HepG2 (cell line): ENCODE measurements at regions not wholly inside any gene's neighbourhood (a gene's known extent, or its start where the extent isn't known, plus 50 kb on each side); places are given as distances from the start of the nearest gene placed in this dataset.

Experiments
- CEBPB ChIP-seq: IDR thresholded peaks from 2 replicates; pipeline ENCODE4 v1.6.1; 2011; ENCODE audit warnings: low read depth, low read length, improper control_type of control experiment, borderline replicate concordance
- GATAD1 ChIP-seq: IDR thresholded peaks from 2 replicates; pipeline ENCODE4 v1.6.1; 2016; ENCODE audit warnings: missing genetic modification reagents, missing compliant biosample characterization
- JUN ChIP-seq: sonication (generic); formaldehyde crosslinking; IDR thresholded peaks from 2 replicates; pipeline ENCODE4 v1.4.0; 2020; ENCODE audit warnings: mild to moderate bottlenecking, missing genetic modification reagents
- LBX2 ChIP-seq: sonication (generic); formaldehyde crosslinking; IDR thresholded peaks from 2 replicates; pipeline ENCODE4 v1.5.0; 2020; ENCODE audit warnings: missing genetic modification reagents, mild to moderate bottlenecking, borderline replicate concordance
- NFIB ChIP-seq: sonication (generic); formaldehyde crosslinking; IDR thresholded peaks from 2 replicates; pipeline ENCODE4 v1.9.0; 2021; ENCODE audit warnings: missing genetic modification reagents, mild to moderate bottlenecking, borderline replicate concordance
- PAX8 ChIP-seq: sonication (generic); formaldehyde crosslinking; IDR thresholded peaks from 2 replicates; pipeline ENCODE4 v1.8.0; 2022; ENCODE audit warnings: mild to moderate bottlenecking, missing genetic modification reagents, borderline replicate concordance
- RELA ChIP-seq: sonication (generic); formaldehyde crosslinking; IDR thresholded peaks from 2 replicates; pipeline ENCODE4 v1.4.0; 2020; ENCODE audit warnings: missing genetic modification reagents
- SMYD3 ChIP-seq: sonication (generic); formaldehyde crosslinking; IDR thresholded peaks from 2 replicates; pipeline ENCODE4 v1.8.1; 2023; ENCODE audit warnings: mild to moderate bottlenecking, missing genetic modification reagents
- ZBTB3 ChIP-seq: sonication (generic); formaldehyde crosslinking; IDR thresholded peaks from 2 replicates; pipeline ENCODE4 v1.4.0; 2020; ENCODE audit warnings: low read depth, mild to moderate bottlenecking, moderate library complexity, missing genetic modification reagents, borderline replicate concordance
- ZFX ChIP-seq: sonication (generic); formaldehyde crosslinking; IDR thresholded peaks from 2 replicates; pipeline ENCODE4 v1.4.0; 2020; ENCODE audit warnings: mild to moderate bottlenecking, low read depth, missing genetic modification reagents, moderate library complexity
- ZNF20 ChIP-seq: sonication (generic); formaldehyde crosslinking; IDR thresholded peaks from 2 replicates; pipeline ENCODE4 v1.4.0; 2020; ENCODE audit warnings: mild to moderate bottlenecking, moderate library complexity, missing genetic modification reagents
- ZNF260 ChIP-seq: sonication (generic); formaldehyde crosslinking; IDR thresholded peaks from 2 replicates; pipeline ENCODE4 v1.4.0; 2020; ENCODE audit warnings: missing genetic modification reagents, low read depth, mild to moderate bottlenecking, borderline replicate concordance
- ZNF414 ChIP-seq: sonication (generic); formaldehyde crosslinking; IDR thresholded peaks from 2 replicates; pipeline ENCODE4 v1.5.0; 2020; ENCODE audit warnings: missing genetic modification reagents
- ZNF468 ChIP-seq: sonication (generic); formaldehyde crosslinking; IDR thresholded peaks from 2 replicates; pipeline ENCODE4 v1.8.0; 2022; ENCODE audit warnings: mild to moderate bottlenecking, moderate library complexity, missing genetic modification reagents
- ZNF556 ChIP-seq: sonication (generic); formaldehyde crosslinking; IDR thresholded peaks from 2 replicates; pipeline ENCODE4 v1.4.0; 2020; ENCODE audit warnings: mild to moderate bottlenecking, missing genetic modification reagents, borderline replicate concordance
- ZNF562 ChIP-seq: sonication (generic); formaldehyde crosslinking; IDR thresholded peaks from 2 replicates; pipeline ENCODE4 v1.8.0; 2022; ENCODE audit warnings: missing genetic modification reagents, borderline replicate concordance
- ZNF768 ChIP-seq: sonication (generic); formaldehyde crosslinking; IDR thresholded peaks from 2 replicates; pipeline ENCODE4 v1.4.0; 2020; ENCODE audit warnings: missing genetic modification reagents
- ZZZ3 ChIP-seq: sonication (generic); formaldehyde crosslinking; IDR thresholded peaks from 2 replicates; pipeline ENCODE4 v1.4.0; 2020; ENCODE audit warnings: missing genetic modification reagents, mild to moderate bottlenecking, borderline replicate concordance
- TF ChIP-seq, protein P1 (sequence below): sonication (generic); formaldehyde crosslinking; IDR thresholded peaks from 2 replicates; pipeline ENCODE4 v1.8.1; 2022; ENCODE audit warnings: mild to moderate bottlenecking, missing genetic modification reagents
- TF ChIP-seq, protein P2 (sequence below): sonication (generic); formaldehyde crosslinking; IDR thresholded peaks from one replicate; pipeline ENCODE4 v1.5.1; 2020; ENCODE audit warnings: mild to moderate bottlenecking, missing genetic modification reagents; ENCODE audit errors: not compliant biosample characterization

DNA sequence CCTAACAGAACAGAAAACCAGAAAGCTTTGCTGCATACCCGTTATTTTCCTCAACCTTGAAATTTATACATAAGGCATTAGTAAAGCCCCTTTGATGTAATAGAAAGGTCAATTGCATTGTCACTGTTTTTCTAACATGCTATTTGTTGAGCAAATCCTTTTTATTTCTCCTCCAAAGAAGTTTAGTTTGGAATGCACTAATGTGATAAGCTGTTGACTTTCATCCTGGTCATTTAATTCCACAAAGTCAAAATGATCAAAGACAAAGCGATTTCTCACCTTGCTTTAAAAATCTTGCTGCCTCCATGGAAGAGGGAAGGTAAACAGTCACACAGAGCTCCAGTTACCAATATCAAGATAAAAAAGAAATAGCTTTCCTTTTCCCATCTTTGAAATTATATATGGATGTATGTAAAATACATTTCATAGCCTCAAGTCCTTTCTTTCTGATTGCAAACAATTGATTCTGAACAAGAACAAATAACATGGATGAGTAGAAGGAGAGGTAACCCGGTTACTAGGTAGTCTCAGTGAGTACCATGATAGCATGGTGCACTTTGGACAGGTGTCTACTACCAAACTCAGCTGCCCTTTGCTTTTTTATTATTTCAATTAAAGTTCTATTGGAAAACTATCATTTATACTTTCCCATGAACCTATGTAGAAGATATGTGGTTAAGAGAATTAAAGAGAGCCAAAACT lies 452.7 kb downstream of the STK39 start (continued):
- TF ChIP-seq ZNF562, result no peak
- TF ChIP-seq NFIB (CRISPR knock-in tag), result no peak
- TF ChIP-seq ZNF556 (CRISPR knock-in tag), result no peak
- TF ChIP-seq, protein P1, sequence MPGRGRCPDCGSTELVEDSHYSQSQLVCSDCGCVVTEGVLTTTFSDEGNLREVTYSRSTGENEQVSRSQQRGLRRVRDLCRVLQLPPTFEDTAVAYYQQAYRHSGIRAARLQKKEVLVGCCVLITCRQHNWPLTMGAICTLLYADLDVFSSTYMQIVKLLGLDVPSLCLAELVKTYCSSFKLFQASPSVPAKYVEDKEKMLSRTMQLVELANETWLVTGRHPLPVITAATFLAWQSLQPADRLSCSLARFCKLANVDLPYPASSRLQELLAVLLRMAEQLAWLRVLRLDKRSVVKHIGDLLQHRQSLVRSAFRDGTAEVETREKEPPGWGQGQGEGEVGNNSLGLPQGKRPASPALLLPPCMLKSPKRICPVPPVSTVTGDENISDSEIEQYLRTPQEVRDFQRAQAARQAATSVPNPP (CRISPR knock-in tag), result no peak
- TF ChIP-seq RELA (CRISPR knock-in tag), result no peak
- no peak for TF ChIP-seq PAX8 (CRISPR knock-in tag)
- TF ChIP-seq JUN, result no peak
- no peak for TF ChIP-seq ZNF414
- TF ChIP-seq ZFX, result no peak
- TF ChIP-seq ZNF260 (CRISPR knock-in tag), result no peak
- TF ChIP-seq ZNF768 (CRISPR knock-in tag), result no peak
- no peak for TF ChIP-seq CEBPB
- TF ChIP-seq ZNF20 (CRISPR knock-in tag), result no peak
- TF ChIP-seq SMYD3 (CRISPR knock-in tag), result no peak; the same call in 1 of the 2 replicates
- TF ChIP-seq LBX2 (CRISPR knock-in tag), result no peak
- no peak for TF ChIP-seq GATAD1 (CRISPR knock-in tag)
- TF ChIP-seq ZZZ3, result no peak
- no peak for TF ChIP-seq ZBTB3 (CRISPR knock-in tag)
- TF ChIP-seq, protein P2, sequence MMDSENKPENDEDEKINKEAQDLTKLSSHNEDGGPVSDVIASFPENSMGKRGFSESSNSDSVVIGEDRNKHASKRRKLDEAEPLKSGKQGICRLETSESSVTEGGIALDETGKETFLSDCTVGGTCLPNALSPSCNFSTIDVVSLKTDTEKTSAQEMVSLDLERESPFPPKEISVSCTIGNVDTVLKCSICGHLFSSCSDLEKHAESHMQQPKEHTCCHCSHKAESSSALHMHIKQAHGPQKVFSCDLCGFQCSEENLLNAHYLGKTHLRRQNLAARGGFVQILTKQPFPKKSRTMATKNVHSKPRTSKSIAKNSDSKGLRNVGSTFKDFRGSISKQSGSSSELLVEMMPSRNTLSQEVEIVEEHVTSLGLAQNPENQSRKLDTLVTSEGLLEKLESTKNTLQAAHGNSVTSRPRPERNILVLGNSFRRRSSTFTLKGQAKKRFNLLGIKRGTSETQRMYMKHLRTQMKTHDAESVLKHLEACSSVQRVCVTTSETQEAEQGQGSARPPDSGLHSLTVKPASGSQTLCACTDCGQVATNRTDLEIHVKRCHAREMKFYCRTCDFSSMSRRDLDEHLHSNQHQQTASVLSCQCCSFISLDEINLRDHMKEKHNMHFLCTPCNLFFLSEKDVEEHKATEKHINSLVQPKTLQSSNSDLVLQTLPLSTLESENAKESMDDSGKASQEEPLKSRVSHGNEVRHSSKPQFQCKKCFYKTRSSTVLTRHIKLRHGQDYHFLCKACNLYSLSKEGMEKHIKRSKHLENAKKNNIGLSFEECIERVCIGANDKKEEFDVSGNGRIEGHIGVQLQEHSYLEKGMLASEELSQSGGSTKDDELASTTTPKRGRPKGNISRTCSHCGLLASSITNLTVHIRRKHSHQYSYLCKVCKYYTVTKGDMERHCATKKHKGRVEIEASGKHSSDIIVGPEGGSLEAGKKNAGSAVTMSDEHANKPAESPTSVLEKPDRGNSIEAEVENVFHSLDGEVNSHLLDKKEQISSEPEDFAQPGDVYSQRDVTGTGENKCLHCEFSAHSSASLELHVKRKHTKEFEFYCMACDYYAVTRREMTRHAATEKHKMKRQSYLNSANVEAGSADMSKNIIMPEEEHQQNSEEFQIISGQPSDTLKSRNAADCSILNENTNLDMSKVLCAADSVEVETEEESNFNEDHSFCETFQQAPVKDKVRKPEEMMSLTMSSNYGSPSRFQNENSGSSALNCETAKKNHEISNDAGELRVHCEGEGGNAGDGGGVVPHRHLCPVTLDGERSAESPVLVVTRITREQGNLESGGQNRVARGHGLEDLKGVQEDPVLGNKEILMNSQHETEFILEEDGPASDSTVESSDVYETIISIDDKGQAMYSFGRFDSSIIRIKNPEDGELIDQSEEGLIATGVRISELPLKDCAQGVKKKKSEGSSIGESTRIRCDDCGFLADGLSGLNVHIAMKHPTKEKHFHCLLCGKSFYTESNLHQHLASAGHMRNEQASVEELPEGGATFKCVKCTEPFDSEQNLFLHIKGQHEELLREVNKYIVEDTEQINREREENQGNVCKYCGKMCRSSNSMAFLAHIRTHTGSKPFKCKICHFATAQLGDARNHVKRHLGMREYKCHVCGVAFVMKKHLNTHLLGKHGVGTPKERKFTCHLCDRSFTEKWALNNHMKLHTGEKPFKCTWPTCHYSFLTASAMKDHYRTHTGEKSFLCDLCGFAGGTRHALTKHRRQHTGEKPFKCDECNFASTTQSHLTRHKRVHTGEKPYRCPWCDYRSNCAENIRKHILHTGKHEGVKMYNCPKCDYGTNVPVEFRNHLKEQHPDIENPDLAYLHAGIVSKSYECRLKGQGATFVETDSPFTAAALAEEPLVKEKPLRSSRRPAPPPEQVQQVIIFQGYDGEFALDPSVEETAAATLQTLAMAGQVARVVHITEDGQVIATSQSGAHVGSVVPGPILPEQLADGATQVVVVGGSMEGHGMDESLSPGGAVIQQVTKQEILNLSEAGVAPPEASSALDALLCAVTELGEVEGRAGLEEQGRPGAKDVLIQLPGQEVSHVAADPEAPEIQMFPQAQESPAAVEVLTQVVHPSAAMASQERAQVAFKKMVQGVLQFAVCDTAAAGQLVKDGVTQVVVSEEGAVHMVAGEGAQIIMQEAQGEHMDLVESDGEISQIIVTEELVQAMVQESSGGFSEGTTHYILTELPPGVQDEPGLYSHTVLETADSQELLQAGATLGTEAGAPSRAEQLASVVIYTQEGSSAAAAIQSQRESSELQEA (CRISPR knock-in tag), result no peak
- TF ChIP-seq ZNF468, result no peak
